GM18499 (cell line): ENCODE measurements at regions not wholly inside any gene's neighbourhood (a gene's known extent, or its start where the extent isn't known, plus 50 kb on each side); places are given as distances from the start of the nearest gene placed in this dataset.
"Not testable (repeated sequence)": the region's sequence is repeated elsewhere in the genome, so short reads cannot be mapped to it uniquely, and the experiment has no call there.

Source experiments
- ATAC-seq: cut with Tn5 transposase; IDR thresholded peaks from one replicate; pipeline ENCODE4 v1.9.1; 2021; ENCODE audit warnings: moderate number of reproducible peaks; ENCODE audit not compliant: insufficient read depth, unreplicated experiment

- ATAC-seq: no peak
These were observed 94.7 kb upstream of the BCL2L14 start for GRCh38 chr12:11976005-11976404.

GRCh38 chr12:11978726-11979384, 91.9 kb upstream of the BCL2L14 start:
- no peak for ATAC-seq

GRCh38 chr12:11980115-11980514, 90.6 kb upstream of the BCL2L14 start:
- ATAC-seq: no peak

GRCh38 chr12:11981121-11981733, 89.5 kb upstream of the BCL2L14 start:
- peak; percentile 94 for ATAC-seq

GRCh38 chr12:11984417-11984816, 86.3 kb upstream of the BCL2L14 start:
- no peak for ATAC-seq

- no peak for ATAC-seq
These were observed 84.6 kb upstream of the BCL2L14 start for GRCh38 chr12:11986165-11986564.

- no peak for ATAC-seq
These were observed 82.8 kb upstream of the BCL2L14 start for GRCh38 chr12:11987901-11988300.

GRCh38 chr12:11991604-11992003, 79.1 kb upstream of the BCL2L14 start:
- ATAC-seq: no peak

GRCh38 chr12:11992515-11992914, 78.2 kb upstream of the BCL2L14 start:
- ATAC-seq: no peak

GRCh38 chr12:11998307-11998943, 72.3 kb upstream of the BCL2L14 start:
- ATAC-seq: not testable (repeated sequence)

- ATAC-seq: no peak
These were observed 71.8 kb upstream of the BCL2L14 start for GRCh38 chr12:11998944-11999315.

GRCh38 chr12:12003609-12004008, 67.1 kb upstream of the BCL2L14 start:
- ATAC-seq: no peak

GRCh38 chr12:12004524-12004923, 66.2 kb upstream of the BCL2L14 start:
- ATAC-seq: no peak

GRCh38 chr12:12007001-12007712, 63.6 kb upstream of the BCL2L14 start:
- no peak for ATAC-seq

GRCh38 chr12:12007713-12008231, 63.0 kb upstream of the BCL2L14 start:
- no peak for ATAC-seq

GRCh38 chr12:12008232-12008850, 62.4 kb upstream of the BCL2L14 start:
- no peak for ATAC-seq

- ATAC-seq: no peak
These were observed 61.7 kb upstream of the BCL2L14 start for GRCh38 chr12:12008931-12009611.

GRCh38 chr12:12009749-12010276, 60.9 kb upstream of the BCL2L14 start:
- not testable (repeated sequence) for ATAC-seq

- no peak for ATAC-seq
These were observed 60.3 kb upstream of the BCL2L14 start for GRCh38 chr12:12010277-12011039.
